Osteocyte (in vitro differentiated cells): ENCODE measurements at regions not wholly inside any gene's neighbourhood (a gene's known extent, or its start where the extent isn't known, plus 50 kb on each side); places are given as distances from the start of the nearest gene placed in this dataset.

ENCODE experiments used
- DNase-seq: peaks from one replicate; pipeline ENCODE4 v3.0.0; 2021; ENCODE audit warnings: mixed read lengths; ENCODE audit not compliant: unreplicated experiment; ENCODE audit errors: extremely low spot score
- H3K27ac Mint-ChIP-seq: one replicate; pipeline ENCODE4 v1.8.0; 2021; ENCODE audit warnings: mild to moderate bottlenecking, mixed read lengths; ENCODE audit not compliant: unreplicated experiment
- H3K27me3 Mint-ChIP-seq: one replicate; pipeline ENCODE4 v1.8.0; 2021; ENCODE audit warnings: mixed read lengths; ENCODE audit not compliant: unreplicated experiment
- H3K36me3 Mint-ChIP-seq: one replicate; pipeline ENCODE4 v1.8.0; 2021; ENCODE audit warnings: mixed read lengths; ENCODE audit not compliant: unreplicated experiment
- H3K4me1 Mint-ChIP-seq: one replicate; pipeline ENCODE4 v1.8.0; 2021; ENCODE audit warnings: mixed read lengths; ENCODE audit not compliant: unreplicated experiment
- H3K4me3 Mint-ChIP-seq: one replicate; pipeline ENCODE4 v1.8.0; 2021; ENCODE audit warnings: mild to moderate bottlenecking, moderate library complexity, mixed read lengths; ENCODE audit not compliant: unreplicated experiment
- H3K9me3 Mint-ChIP-seq: one replicate; pipeline ENCODE4 v1.8.0; 2021; ENCODE audit warnings: mixed read lengths; ENCODE audit not compliant: unreplicated experiment
- TF ChIP-seq, protein P1 (sequence below): fragments of 200-600 bp; sonication (generic); IDR thresholded peaks from 2 replicates; pipeline ENCODE4 v1.5.0; 2021; ENCODE audit warnings: antibody characterized with exemption, mild to moderate bottlenecking, moderate library complexity

DNA sequence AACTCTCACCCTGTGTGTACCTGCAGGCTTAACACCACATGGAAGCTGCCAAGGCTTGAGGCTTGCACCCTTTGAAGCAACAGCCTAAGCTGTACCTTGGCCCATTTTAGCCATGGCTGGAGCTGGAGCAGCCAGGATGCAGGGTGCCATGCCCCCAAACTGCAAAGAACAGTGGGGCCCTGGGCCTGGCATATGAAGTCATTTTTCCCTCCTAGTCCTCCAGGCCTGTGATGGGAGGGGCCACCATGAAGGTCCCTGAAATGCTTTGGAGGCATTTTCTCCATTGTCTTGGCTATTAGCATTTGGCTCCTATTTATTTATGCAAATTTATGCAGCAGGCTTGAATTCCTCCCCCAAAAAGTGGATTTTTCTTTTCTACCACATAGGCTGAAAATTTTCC lies 238.4 kb downstream of the CDCA7 start:
- TF ChIP-seq, protein P1, sequence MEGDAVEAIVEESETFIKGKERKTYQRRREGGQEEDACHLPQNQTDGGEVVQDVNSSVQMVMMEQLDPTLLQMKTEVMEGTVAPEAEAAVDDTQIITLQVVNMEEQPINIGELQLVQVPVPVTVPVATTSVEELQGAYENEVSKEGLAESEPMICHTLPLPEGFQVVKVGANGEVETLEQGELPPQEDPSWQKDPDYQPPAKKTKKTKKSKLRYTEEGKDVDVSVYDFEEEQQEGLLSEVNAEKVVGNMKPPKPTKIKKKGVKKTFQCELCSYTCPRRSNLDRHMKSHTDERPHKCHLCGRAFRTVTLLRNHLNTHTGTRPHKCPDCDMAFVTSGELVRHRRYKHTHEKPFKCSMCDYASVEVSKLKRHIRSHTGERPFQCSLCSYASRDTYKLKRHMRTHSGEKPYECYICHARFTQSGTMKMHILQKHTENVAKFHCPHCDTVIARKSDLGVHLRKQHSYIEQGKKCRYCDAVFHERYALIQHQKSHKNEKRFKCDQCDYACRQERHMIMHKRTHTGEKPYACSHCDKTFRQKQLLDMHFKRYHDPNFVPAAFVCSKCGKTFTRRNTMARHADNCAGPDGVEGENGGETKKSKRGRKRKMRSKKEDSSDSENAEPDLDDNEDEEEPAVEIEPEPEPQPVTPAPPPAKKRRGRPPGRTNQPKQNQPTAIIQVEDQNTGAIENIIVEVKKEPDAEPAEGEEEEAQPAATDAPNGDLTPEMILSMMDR: no peak
- H3K4me3 Mint-ChIP-seq: no peak overlapping the region
- H3K27me3 Mint-ChIP-seq: no peaks in the 10 kb centered on the region
- no peak overlapping the region for H3K27ac Mint-ChIP-seq
- H3K36me3 Mint-ChIP-seq: no peaks in the 10 kb centered on the region
- peaks cover 10% of the 10 kb centered on the region for H3K9me3 Mint-ChIP-seq
- DNase-seq: no peak
- H3K4me1 Mint-ChIP-seq: peaks cover 26% of the 10 kb centered on the region

- Mint-ChIP-seq H3K27ac (no peak overlapping the region), H3K36me3 (peaks cover 2% of the 10 kb centered on the region), H3K9me3 (peaks cover 20% of the 10 kb centered on the region), H3K4me1 (no peaks in the 10 kb centered on the region), H3K27me3 (no peaks in the 10 kb centered on the region), H3K4me3 (no peak overlapping the region)
- TF ChIP-seq, protein P1: no peak
- no peak for DNase-seq
Observed at GRCh38 chr2:173596244-173596643, 241.6 kb downstream of the CDCA7 start.

DNA sequence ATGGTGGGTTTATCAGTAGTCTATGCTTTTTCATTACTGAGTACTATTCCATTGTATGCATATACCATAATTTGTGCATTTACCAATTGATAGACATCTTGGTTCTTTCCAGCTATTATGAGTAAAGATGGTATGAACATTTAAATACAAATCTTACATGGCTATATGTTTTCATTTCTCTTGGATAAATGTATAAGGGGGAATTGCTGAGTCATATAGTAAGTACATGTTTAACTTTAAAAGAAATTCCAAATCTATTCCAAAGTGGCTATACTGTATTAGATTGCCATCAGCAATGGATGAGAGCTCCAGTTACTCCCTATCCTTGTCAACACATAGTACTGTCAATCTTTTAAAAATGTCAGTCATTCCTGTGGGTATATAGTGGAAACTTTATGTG lies 243.9 kb downstream of the CDCA7 start:
- no peaks in the 10 kb centered on the region for H3K4me1 Mint-ChIP-seq
- H3K36me3 Mint-ChIP-seq: peaks cover 2% of the 10 kb centered on the region
- H3K4me3 Mint-ChIP-seq: no peak overlapping the region
- H3K27me3 Mint-ChIP-seq: no peaks in the 10 kb centered on the region
- peaks cover 18% of the 10 kb centered on the region for H3K9me3 Mint-ChIP-seq
- TF ChIP-seq, protein P1: no peak
- DNase-seq: no peak
- H3K27ac Mint-ChIP-seq: no peak overlapping the region

GRCh38 chr2:173599821-173600359 lies 245.2 kb downstream of the CDCA7 start:
- Mint-ChIP-seq H3K4me3 (no peak overlapping the region), H3K4me1 (no peaks in the 10 kb centered on the region)

DNA sequence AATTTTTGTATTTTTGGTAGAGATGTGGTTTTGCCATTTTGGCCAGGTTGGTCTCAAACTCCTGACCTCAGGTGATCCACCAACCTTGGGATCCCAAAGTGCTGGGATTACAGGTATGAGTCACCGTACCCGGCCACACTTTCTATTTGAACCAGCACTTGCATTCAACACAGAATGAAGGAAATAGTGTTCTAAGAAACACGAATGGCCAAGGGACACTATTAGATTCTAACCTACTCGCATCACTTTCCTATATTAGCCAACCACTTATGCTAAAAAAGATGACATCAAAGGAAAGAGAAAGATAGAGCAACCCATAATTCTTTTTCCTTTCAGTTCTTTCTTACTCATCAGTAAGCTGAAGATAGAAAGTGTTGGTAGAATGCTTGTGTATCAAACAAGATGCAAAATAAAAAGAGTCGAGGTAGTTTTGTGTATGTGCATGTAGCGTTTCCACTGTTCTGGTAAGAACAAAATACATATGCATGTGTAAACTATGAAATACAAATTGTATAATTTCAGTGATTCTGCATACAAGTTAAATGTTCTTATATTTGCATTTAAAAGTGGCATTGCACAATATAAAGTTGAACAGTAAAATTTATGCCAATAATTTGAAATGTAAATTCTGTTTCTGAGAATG lies 247.6 kb downstream of the CDCA7 start:
- TF ChIP-seq, protein P1: no peak
- Mint-ChIP-seq H3K9me3 (peaks cover 13% of the 10 kb centered on the region), H3K4me1 (peaks cover 12% of the 10 kb centered on the region), H3K27me3 (no peaks in the 10 kb centered on the region), H3K4me3 (no peak overlapping the region), H3K27ac (no peak overlapping the region), H3K36me3 (peaks cover 2% of the 10 kb centered on the region)
- no peak for DNase-seq

More at GRCh38 chr2:173599821-173600359, 245.2 kb downstream of the CDCA7 start:
- no peak for DNase-seq
- peaks cover 2% of the 10 kb centered on the region for H3K36me3 Mint-ChIP-seq
- H3K9me3 Mint-ChIP-seq: peaks cover 13% of the 10 kb centered on the region
- H3K27me3 Mint-ChIP-seq: no peaks in the 10 kb centered on the region
- H3K27ac Mint-ChIP-seq: no peak overlapping the region
- TF ChIP-seq, protein P1: no peak
